SK-N-SH treated with all-trans-retinoic acid at 6 μM for 48 hours (cell line): ENCODE measurements at regions not wholly inside any gene's neighbourhood (a gene's known extent, or its start where the extent isn't known, plus 50 kb on each side); places are given as distances from the start of the nearest gene placed in this dataset.

Experiments used
- ARNTL ChIP-seq: fragments of 450-650 bp; formaldehyde crosslinking; IDR thresholded peaks from 2 replicates; pipeline ENCODE4 v1.5.0; 2020; ENCODE audit warnings: low read depth, mild to moderate bottlenecking, moderate library complexity, borderline replicate concordance
- POU6F1 ChIP-seq: fragments of 250-450 bp; sonication (Bioruptor Pico); IDR thresholded peaks from 2 replicates; pipeline ENCODE4 v1.8.0; 2021; ENCODE audit warnings: low read depth, mild to moderate bottlenecking, moderate library complexity, borderline replicate concordance
- TOX ChIP-seq: fragments of 250-450 bp; sonication (Bioruptor Pico); IDR thresholded peaks from 2 replicates; pipeline ENCODE4 v1.8.0; 2021; ENCODE audit warnings: mild to moderate bottlenecking, moderate library complexity, borderline replicate concordance
- ZFP3 ChIP-seq: fragments of 250-450 bp; sonication (Bioruptor Pico); IDR thresholded peaks from 2 replicates; pipeline ENCODE4 v1.5.0; 2020; ENCODE audit warnings: mild to moderate bottlenecking, moderate library complexity
- ZNF8 ChIP-seq: fragments of 450-650 bp; formaldehyde crosslinking; IDR thresholded peaks from 2 replicates; pipeline ENCODE4 v1.5.0; 2020; ENCODE audit warnings: mild to moderate bottlenecking, moderate library complexity

GRCh38 chr14:41488401-41488800, 118.3 kb upstream of the LRFN5 start:
- TF ChIP-seq TOX: no peak
- TF ChIP-seq ZNF8: no peak
- no peak for TF ChIP-seq POU6F1 (CRISPR knock-in tag)
- TF ChIP-seq ZFP3: no peak
- no peak for TF ChIP-seq ARNTL (CRISPR knock-in tag)
